Breast epithelium (tissue), 4 donors: ENCODE measurements at regions not wholly inside any gene's neighbourhood (a gene's known extent, or its start where the extent isn't known, plus 50 kb on each side); places are given as distances from the start of the nearest gene placed in this dataset.

ENCODE experiments used
- DNase-seq, 2 donors: peaks; one replicate each; pipeline ENCODE4 v3.0.0-alpha.2; 2019; ENCODE audit warnings: low spot score in 2 of 2
- H3K27ac ChIP-seq, 2 donors: fragments of 200-600 bp; sonication (generic) in 1 of 2; one replicate each; pipeline ENCODE4 v1.5.1; 2016 to 2019; ENCODE audit warnings: mild to moderate bottlenecking in 1 of 2
- H3K27me3 ChIP-seq, 2 donors: fragments of 200-600 bp; sonication (generic) in 1 of 2; one replicate each; pipeline versions ENCODE4 v1.5.1 to v1.6.0; 2017 to 2019; ENCODE audit warnings: control low read depth in 1 of 2, mild to moderate bottlenecking in 1 of 2
- H3K36me3 ChIP-seq: fragments of 200-600 bp; one replicate; pipeline ENCODE4 v1.5.1; 2019
- H3K4me1 ChIP-seq, 2 donors: fragments of 200-600 bp; sonication (generic); one replicate each; pipeline ENCODE4 v1.5.1; 2016 to 2019; ENCODE audit warnings: control low read depth in 1 of 2
- H3K4me3 ChIP-seq, 3 donors: fragments of 200-600 bp; sonication (generic); 1 replicate in 2 of 3; 2 replicates in 1 of 3; pipeline ENCODE4 v1.5.1; 2016 to 2019; ENCODE audit warnings: mild to moderate bottlenecking in 3 of 3, moderate library complexity in 2 of 3
- H3K9me3 ChIP-seq, 2 donors: fragments of 200-600 bp; sonication (generic) in 1 of 2; one replicate each; pipeline ENCODE4 v1.5.1; 2016 to 2019; ENCODE audit warnings: control low read depth in 1 of 2
- CTCF ChIP-seq, 3 donors: fragments of 450-650 bp; IDR thresholded peaks; one replicate each; pipeline ENCODE4 v1.5.1; 2016 to 2017; ENCODE audit warnings: antibody characterized with exemption in 3 of 3, mild to moderate bottlenecking in 3 of 3, moderate library complexity in 3 of 3
- POLR2A ChIP-seq: fragments of 450-650 bp; IDR thresholded peaks from one replicate; pipeline ENCODE4 v1.6.1; 2016; ENCODE audit warnings: antibody characterized with exemption, mild to moderate bottlenecking, moderate library complexity
- POLR2AphosphoS5 ChIP-seq, 3 donors: sonication (generic); formaldehyde crosslinking; IDR thresholded peaks; one replicate each; pipeline ENCODE4 v1.6.1; 2017; ENCODE audit warnings: antibody characterized with exemption in 3 of 3
- intact Hi-C: fragments of 100-400 bp; cut with DNase I; formaldehyde crosslinking; loops from one replicate; pipeline ENCODE4 v1.15.1; 2023; ENCODE audit warnings: low total_unique reads

GRCh38 chr17:59464246-59464645, 101.2 kb upstream of the DHX40 start:
- DNase-seq = no peak
- Histone ChIP-seq H3K4me3 (no peak overlapping the region), H3K36me3 (no peaks in the 10 kb centered on the region), H3K27ac (no peak overlapping the region), H3K27me3 (no peaks in the 10 kb centered on the region), H3K4me1 (no peaks in the 10 kb centered on the region), H3K9me3 (no peaks in the 10 kb centered on the region)
- intact Hi-C loops = no loop called here
- TF ChIP-seq CTCF (IDR thresholded peaks at IDR 0.05) (no peak), POLR2A (no peak), POLR2AphosphoS5 (IDR thresholded peaks at IDR 0.05) (no peak)

DNA sequence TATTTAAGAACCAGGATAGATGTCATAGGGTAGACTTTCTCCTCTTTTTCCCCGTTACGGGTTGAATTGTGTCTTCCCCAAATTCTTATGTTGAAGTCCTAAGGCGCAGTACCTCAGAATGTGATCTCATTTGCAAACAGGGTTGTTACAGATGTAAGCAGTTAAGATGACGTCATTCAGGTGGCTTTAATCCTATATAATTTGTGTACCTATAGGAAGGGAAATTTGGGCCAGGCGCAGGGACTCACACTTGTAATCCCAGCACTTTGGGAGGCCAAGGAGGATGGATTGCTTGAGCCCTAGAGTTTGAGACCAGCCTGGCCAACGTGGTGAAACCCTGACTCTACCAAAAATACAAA, 99.5 kb upstream of the DHX40 start:
- TF ChIP-seq POLR2AphosphoS5 (IDR thresholded peaks at IDR 0.05) (no peak), CTCF (IDR thresholded peaks at IDR 0.05) (no peak), POLR2A (no peak)
- Histone ChIP-seq H3K4me1 (no peaks in the 10 kb centered on the region), H3K27me3 (no peaks in the 10 kb centered on the region), H3K4me3 (no peak overlapping the region), H3K9me3 (no peaks in the 10 kb centered on the region), H3K36me3 (no peaks in the 10 kb centered on the region), H3K27ac (no peak overlapping the region)
- DNase-seq = no peak
- intact Hi-C loops = no loop called here

DNA sequence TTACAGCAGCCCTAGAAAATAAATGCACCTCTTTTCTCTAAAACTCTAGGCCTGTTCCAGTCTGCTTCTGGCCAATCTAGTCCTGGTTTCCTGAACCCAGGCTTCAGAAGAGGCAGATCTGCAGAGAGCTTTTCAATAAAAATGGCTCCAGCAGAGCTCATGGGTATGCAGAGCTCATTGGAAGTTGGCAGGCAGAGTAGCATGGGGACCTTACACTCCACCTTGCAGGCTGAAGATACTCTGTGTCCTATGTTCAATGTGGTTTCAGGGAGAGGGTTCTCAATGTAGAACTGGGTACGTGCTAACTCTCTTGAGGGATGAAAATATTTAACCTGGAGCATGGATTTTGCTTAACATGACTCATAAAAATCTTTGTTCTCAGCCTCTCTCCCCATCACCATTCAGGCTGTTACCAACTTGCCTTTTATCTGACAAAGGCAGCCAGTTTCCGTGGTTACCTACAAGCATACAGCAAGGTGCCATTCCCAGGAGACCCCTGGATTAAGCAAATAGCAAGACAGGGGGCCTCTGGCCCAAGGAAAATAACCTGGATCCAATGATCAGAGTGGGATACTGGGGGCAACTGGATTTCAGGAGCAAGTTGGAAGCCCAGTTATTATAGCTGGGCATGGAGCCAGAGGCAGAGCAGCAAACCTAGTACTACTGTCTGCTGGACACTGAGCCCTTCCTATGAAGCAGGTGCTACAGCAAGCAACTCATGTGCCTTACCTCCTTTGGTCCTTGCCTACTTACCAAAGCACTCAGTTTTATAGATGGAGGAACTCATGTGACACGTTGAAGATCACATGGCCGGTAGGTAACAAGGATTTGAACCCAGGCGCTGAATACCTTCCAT, 98.2 kb upstream of the DHX40 start:
- no peak overlapping the region for H3K27ac ChIP-seq
- intact Hi-C loops = no loop called here
- H3K4me1 ChIP-seq = no peaks in the 10 kb centered on the region
- H3K4me3 ChIP-seq = no peak overlapping the region
- DNase-seq = no peak
- no peaks in the 10 kb centered on the region for H3K27me3 ChIP-seq
- H3K36me3 ChIP-seq = no peaks in the 10 kb centered on the region
- no peaks in the 10 kb centered on the region for H3K9me3 ChIP-seq
- TF ChIP-seq POLR2AphosphoS5 (IDR thresholded peaks at IDR 0.05) (no peak), CTCF (IDR thresholded peaks at IDR 0.05) (no peak), POLR2A (no peak)

DNA sequence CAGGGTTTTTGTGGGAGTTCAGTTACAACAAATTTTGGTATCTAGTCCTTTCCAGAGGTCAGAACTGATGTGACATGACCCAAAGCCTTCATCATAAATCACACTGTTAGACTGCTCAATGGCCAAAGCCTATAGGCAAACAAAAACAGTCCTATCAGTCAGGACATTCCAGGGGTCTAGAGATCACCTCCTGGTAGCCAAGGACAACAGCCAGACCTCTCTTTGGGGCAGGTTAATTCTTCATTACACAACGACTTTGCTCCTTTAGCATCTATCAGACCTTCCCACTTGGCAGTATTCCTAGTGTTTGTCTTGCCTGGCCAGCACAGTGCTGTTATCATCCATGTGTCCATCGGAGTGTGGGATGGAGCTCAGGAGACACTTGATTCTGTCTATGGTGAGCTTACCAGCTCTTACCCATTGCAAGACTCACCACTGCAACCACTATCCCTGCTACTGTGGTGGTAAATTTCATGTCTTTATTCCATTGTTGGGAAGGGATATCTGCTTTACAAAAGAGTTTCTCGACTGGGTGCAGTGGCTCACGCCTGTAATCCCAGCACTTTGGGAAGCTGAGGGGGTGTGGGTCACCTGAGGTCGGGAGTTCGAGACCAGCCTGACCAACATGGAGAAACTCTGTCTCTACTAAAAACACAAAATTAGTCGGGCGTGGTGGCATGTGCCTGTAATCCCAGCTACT, 95.5 kb upstream of the DHX40 start:
- no peaks in the 10 kb centered on the region for H3K9me3 ChIP-seq
- H3K4me1 ChIP-seq = no peaks in the 10 kb centered on the region
- TF ChIP-seq CTCF (IDR thresholded peaks at IDR 0.05) (no peak), POLR2AphosphoS5 (IDR thresholded peaks at IDR 0.05) (no peak), POLR2A (no peak)
- no peak overlapping the region for H3K27ac ChIP-seq
- intact Hi-C loops = no loop called here
- no peak overlapping the region for H3K4me3 ChIP-seq
- DNase-seq = no peak
- no peaks in the 10 kb centered on the region for H3K36me3 ChIP-seq
- no peaks in the 10 kb centered on the region for H3K27me3 ChIP-seq

DNA sequence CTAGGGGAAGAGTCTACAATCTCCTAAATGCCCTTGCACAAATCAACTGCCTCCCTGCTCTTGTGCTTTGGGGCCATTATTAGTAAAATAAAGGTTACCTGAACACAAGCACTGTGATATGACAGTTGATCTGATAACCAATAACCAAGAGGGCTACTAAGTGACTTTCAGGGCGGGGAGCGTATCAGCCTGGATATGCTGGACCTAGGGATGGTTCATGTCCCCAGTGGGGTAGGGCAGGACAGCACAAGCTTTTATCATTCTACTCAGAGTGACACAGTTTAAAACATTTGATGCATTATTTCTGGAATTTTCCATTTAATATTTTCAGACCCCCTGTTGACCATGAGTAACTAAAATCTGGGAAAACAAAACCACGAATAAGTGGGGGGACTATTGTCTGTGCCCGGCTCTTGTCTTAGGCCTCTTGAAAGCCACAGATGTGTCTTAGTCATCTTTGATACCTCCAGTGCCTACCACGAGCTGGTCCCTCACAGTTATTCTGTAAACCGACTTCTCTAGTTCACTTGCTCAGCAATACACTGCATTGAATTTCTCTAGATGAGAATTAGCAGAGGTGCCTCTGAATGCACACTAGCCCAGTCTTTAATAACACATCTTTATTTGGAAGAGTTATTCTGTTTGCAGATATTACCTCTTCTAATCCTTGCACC, 94.6 kb upstream of the DHX40 start:
- DNase-seq = no peak
- intact Hi-C loops = no loop called here
- no peak for TF ChIP-seq CTCF (IDR thresholded peaks at IDR 0.05)
- TF ChIP-seq POLR2A = no peak
- no peak for TF ChIP-seq POLR2AphosphoS5 (IDR thresholded peaks at IDR 0.05)
- Histone ChIP-seq H3K27ac (no peak overlapping the region), H3K4me1 (no peaks in the 10 kb centered on the region), H3K36me3 (no peaks in the 10 kb centered on the region), H3K27me3 (no peaks in the 10 kb centered on the region), H3K9me3 (no peaks in the 10 kb centered on the region), H3K4me3 (no peak overlapping the region)
